K562 (cell line): ENCODE measurements at regions not wholly inside any gene's neighbourhood (a gene's known extent, or its start where the extent isn't known, plus 50 kb on each side); places are given as distances from the start of the nearest gene placed in this dataset.

Experiments used
- ATAC-seq: fragments of 200-7000 bp; cut with Tn5 transposase; 3 replicates; pipeline ENCODE4 v1.9.1; 2020; ENCODE audit warnings: moderate library complexity
- BruUV-seq: library from RNA; stranded (reverse); fragments of 400-500 nt; replicated peaks from 2 replicates; lab custom pipeline; 2021; lab: Mats Ljungman, UMichigan
- CTCF ChIA-PET: fragments of 300-600 bp; formaldehyde crosslinking; extraction: SDS; loops from one replicate; lab custom pipeline; 2021; ENCODE audit warnings: low intra/inter-chr PET ratio; lab: Yijun Ruan, JAX
- POLR2A ChIA-PET: fragments of 300-600, 350-650 bp; sonication (Branson Sonifier 250); formaldehyde crosslinking; extraction: SDS; loops from one replicate; lab custom pipeline; 2021; ENCODE audit warnings: antibody characterized with exemption, inconsistent platforms; lab: Yijun Ruan, JAX
- DNase-seq, 4 experiments: peaks; one replicate each; pipeline versions ENCODE4 v3.0.0 to v3.0.0-alpha.2; 2011 to 2018; ENCODE audit warnings: low spot score in 3 of 4, mixed read lengths in 3 of 4; ENCODE audit errors: extremely low read depth in 1 of 4
- FAIRE-seq: peaks from 2 replicates; lab custom pipeline; 2011; peaks lifted over from hg19 to GRCh38; lab: Jason Lieb, UNC
- H2AFZ ChIP-seq: 2 replicates; pipeline ENCODE4 v1.6.0; 2011; ENCODE audit warnings: low read depth, low read length, control low read depth, inconsistent platforms
- H3K27ac ChIP-seq: fragments of 200-600 bp; 3 replicates; pipeline ENCODE4 v1.8.0; 2011; ENCODE audit warnings: low read depth, mild to moderate bottlenecking, control low read depth, inconsistent platforms, low read length, moderate library complexity, mixed read lengths; ENCODE audit errors: extremely low read depth
- H3K27me3 ChIP-seq, 2 experiments: fragments of 300-600 bp in 1 of 2; 2 replicates in 1 of 2; 3 replicates in 1 of 2; pipeline versions ENCODE4 v1.6.0 to v1.8.0; 2011; ENCODE audit warnings: inconsistent platforms in 2 of 2, low read length in 2 of 2, mild to moderate bottlenecking in 1 of 2, mixed read lengths in 1 of 2, moderate library complexity in 1 of 2; ENCODE audit not compliant: control insufficient read depth in 2 of 2, insufficient read depth in 2 of 2
- H3K36me3 ChIP-seq: fragments of 300-600 bp; 3 replicates; pipeline ENCODE4 v1.8.0; 2011; ENCODE audit warnings: mild to moderate bottlenecking, low read length, inconsistent platforms; ENCODE audit not compliant: control insufficient read depth, insufficient read depth
- H3K4me1 ChIP-seq, 2 experiments: fragments of 200-600 bp in 1 of 2; replicated peaks in 1 of 2; 2 replicates in 1 of 2; 3 replicates in 1 of 2; pipeline versions ENCODE4 v1.5.1 to v1.8.0; 2011; ENCODE audit warnings: inconsistent platforms in 2 of 2, low read length in 2 of 2, mild to moderate bottlenecking in 1 of 2, mixed read lengths in 1 of 2, moderate library complexity in 1 of 2; ENCODE audit not compliant: control insufficient read depth in 2 of 2, insufficient read depth in 2 of 2
- H3K4me2 ChIP-seq: 2 replicates; pipeline ENCODE4 v1.6.1; 2011; ENCODE audit warnings: low read length, control low read depth, inconsistent platforms, mixed read lengths; ENCODE audit not compliant: insufficient read depth
- H3K4me3 ChIP-seq: fragments of 200-600 bp; sonication (generic), shearing (Covaris generic); 2 replicates; pipeline ENCODE4 v1.5.1; 2016; ENCODE audit warnings: control low read depth, inconsistent platforms
- H3K79me2 ChIP-seq: fragments of 200-600 bp; 3 replicates; pipeline ENCODE4 v1.8.0; 2011; ENCODE audit warnings: low read length, inconsistent platforms; ENCODE audit not compliant: control insufficient read depth, insufficient read depth
- H3K9ac ChIP-seq, 2 experiments: 2 replicates each; pipeline versions ENCODE4 v1.6.0 to v1.6.1; 2011; ENCODE audit warnings: low read depth in 2 of 2, low read length in 2 of 2, control low read depth in 1 of 2, inconsistent platforms in 1 of 2, mild to moderate bottlenecking in 1 of 2, mixed read lengths in 1 of 2; ENCODE audit not compliant: insufficient read depth in 1 of 2
- H3K9me1 ChIP-seq: one replicate; pipeline ENCODE4 v1.6.0; 2011; ENCODE audit warnings: inconsistent platforms, mild to moderate bottlenecking, low read length, moderate library complexity; ENCODE audit not compliant: control insufficient read depth, insufficient read depth
- H3K9me3 ChIP-seq: replicated peaks from 2 replicates; pipeline ENCODE4 v1.5.1; 2011; ENCODE audit warnings: low read depth, low read length, inconsistent platforms; ENCODE audit not compliant: control insufficient read depth, insufficient read depth
- H4K20me1 ChIP-seq: replicated peaks from 2 replicates; pipeline ENCODE4 v1.6.1; 2011; ENCODE audit warnings: low read length, inconsistent platforms, mixed read lengths; ENCODE audit not compliant: control insufficient read depth, insufficient read depth
- BRF2 ChIP-seq: IDR thresholded peaks from 3 replicates; pipeline ENCODE4 v1.6.1; 2011; ENCODE audit warnings: borderline replicate concordance, mild to moderate bottlenecking; ENCODE audit not compliant: insufficient read length, insufficient read depth
- C11orf30 ChIP-seq: fragments of 450-650 bp; IDR thresholded peaks from 2 replicates; pipeline ENCODE4 v1.6.1; 2016; ENCODE audit warnings: low read depth, mild to moderate bottlenecking
- CXXC5 ChIP-seq: fragments of 250-450 bp; sonication (Bioruptor Pico); IDR thresholded peaks from 2 replicates; pipeline ENCODE4 v1.8.0; 2022; ENCODE audit warnings: inconsistent platforms, mild to moderate bottlenecking, moderate library complexity
- JUN ChIP-seq, 2 experiments: sonication (generic) in 1 of 2; formaldehyde crosslinking in 1 of 2; IDR thresholded peaks; 2 replicates each; pipeline versions ENCODE4 v1.6.1 to v1.8.0; 2012 to 2022; ENCODE audit warnings: borderline replicate concordance in 2 of 2, mild to moderate bottlenecking in 2 of 2, improper control_type of control experiment in 1 of 2, low read depth in 1 of 2, low read length in 1 of 2, missing genetic modification reagents in 1 of 2
- MAFG ChIP-seq: fragments of 450-650 bp; conservative IDR thresholded peaks from 2 replicates; pipeline ENCODE4 v1.6.1; 2016; ENCODE audit warnings: missing genetic modification characterization, missing compliant biosample characterization
- MCM2 ChIP-seq: fragments of 450-650 bp; IDR thresholded peaks from 2 replicates; pipeline ENCODE4 v1.6.1; 2017; ENCODE audit warnings: low read depth, mild to moderate bottlenecking
- MXI1 ChIP-seq: IDR thresholded peaks from 2 replicates; pipeline ENCODE4 v1.6.1; 2011; ENCODE audit warnings: low read depth, mild to moderate bottlenecking, improper control_type of control experiment, low read length
- NFE2 ChIP-seq: IDR thresholded peaks from 2 replicates; pipeline ENCODE4 v1.6.1; 2014; ENCODE audit warnings: antibody characterized with exemption, low read depth
- NR3C1 ChIP-seq: sonication (generic); formaldehyde crosslinking; IDR thresholded peaks from 2 replicates; pipeline ENCODE4 v1.8.1; 2022; ENCODE audit warnings: missing genetic modification reagents
- POLR2G ChIP-seq: fragments of 200-400 bp; formaldehyde crosslinking; IDR thresholded peaks from 2 replicates; pipeline ENCODE4 v1.6.1; 2017; ENCODE audit warnings: low read depth, mild to moderate bottlenecking, antibody characterized with exemption, low read length, moderate library complexity
- SMARCA5 ChIP-seq: fragments of 450-650 bp; IDR thresholded peaks from 2 replicates; pipeline ENCODE4 v1.6.1; 2016
- ZEB2 ChIP-seq: fragments of 450-650 bp; IDR thresholded peaks from 2 replicates; pipeline ENCODE4 v1.6.1; 2016
- ZNF316 ChIP-seq: fragments of 450-650 bp; IDR thresholded peaks from 2 replicates; pipeline ENCODE4 v1.6.1; 2016
- ZNF408 ChIP-seq: fragments of 250-450 bp; sonication (Bioruptor Pico); IDR thresholded peaks from 2 replicates; pipeline ENCODE4 v1.4.0; 2020; ENCODE audit warnings: low read depth, mild to moderate bottlenecking, moderate library complexity
- ZNF668 ChIP-seq: fragments of 250-450 bp; sonication (Bioruptor Pico); IDR thresholded peaks from 2 replicates; pipeline ENCODE4 v1.8.0; 2022; ENCODE audit warnings: mild to moderate bottlenecking, inconsistent platforms
- ZSCAN32 ChIP-seq: fragments of 450-650 bp; formaldehyde crosslinking; IDR thresholded peaks from 2 replicates; pipeline ENCODE4 v1.4.0; 2020; ENCODE audit warnings: mild to moderate bottlenecking, moderate library complexity
- WGBS: fragments of 100-300 bp; shearing (Covaris generic); methylation state at CpG from one replicate; pipeline ENCODE4 v1.1.6; 2016; ENCODE audit warnings: low coverage, mixed read lengths; ENCODE audit not compliant: insufficient coverage; ENCODE audit errors: missing lambda C conversion rate; 5-methylcytosine and 5-hydroxymethylcytosine counted together
- in situ Hi-C: fragments of 300-500 bp; cut with MboI; formaldehyde crosslinking; loops from 4 replicates; pipeline ENCODE4 v1.15.0; 2018; ENCODE audit warnings: inconsistent platforms, mixed read lengths
- intact Hi-C: fragments of 100-400 bp; cut with micrococcal nuclease; formaldehyde crosslinking; loops from 2 replicates; pipeline ENCODE4 v1.14.2; 2022

- BruUV-seq, result no TSS peak
- DNase-seq, result no peak
- Histone ChIP-seq H3K27ac (no peak overlapping the region), H3K9ac (no peak overlapping the region), H3K4me3 (no peak overlapping the region), H3K4me1 (peaks cover 0 to 4% of the 10 kb centered on the region in 2 experiments; a peak in 3 of 5 replicates), H3K27me3 (no peaks in the 10 kb centered on the region), H3K4me2 (no peak overlapping the region), H4K20me1 (no peaks in the 10 kb centered on the region), H2AFZ (0 out of 2 replicates have a peak overlapping the region, but pooled peaks have one; percentile 1), H3K36me3 (no peaks in the 10 kb centered on the region), H3K9me1 (no peaks in the 10 kb centered on the region), H3K9me3 (no peaks in the 10 kb centered on the region), H3K79me2 (no peaks in the 10 kb centered on the region)
- TF ChIP-seq SMARCA5, result no peak
- peak; percentile 46 for TF ChIP-seq ZNF316
- FAIRE-seq, result no peak
- 67% methylated on average over 2 of the region's 2 CpGs for WGBS
- intact Hi-C loops, result no loop called here
- ATAC-seq, result 0 out of 3 replicates have a peak, but pooled peaks have one; percentile 29
- ChIA-PET CTCF (no interaction called here), POLR2A (interaction anchor here (1.0 kb wide), 1 partner anchor 10 kb away, joined by 4 read pairs; no protein-coding TSS in a partner anchor)
- in situ Hi-C loops, result no loop called here
These were observed 127.8 kb upstream of the FAT1 start for GRCh38 chr4:186851291-186852072.

- FAIRE-seq (no peak), DNase-seq (no peak), ATAC-seq (peak; percentile 67)
- ChIA-PET CTCF (no interaction called here), POLR2A (no interaction called here)
- no peaks in the 10 kb centered on the region for H3K27me3 ChIP-seq
- H3K4me2 ChIP-seq, result no peak overlapping the region
- H3K4me3 ChIP-seq, result no peak overlapping the region
- in situ Hi-C loops, result no loop called here
- H2AFZ ChIP-seq, result 0 out of 2 replicates have a peak overlapping the region, but pooled peaks have one; percentile 1
- no peaks in the 10 kb centered on the region for H3K79me2 ChIP-seq
- intact Hi-C loops, result no loop called here
- no peaks in the 10 kb centered on the region; a peak in 1 of 5 replicates for H3K4me1 ChIP-seq
- no peak overlapping the region for H3K9ac ChIP-seq
- H3K36me3 ChIP-seq, result no peaks in the 10 kb centered on the region
- no peaks in the 10 kb centered on the region for H3K9me1 ChIP-seq
- no peaks in the 10 kb centered on the region for H3K9me3 ChIP-seq
- H4K20me1 ChIP-seq, result no peaks in the 10 kb centered on the region
- H3K27ac ChIP-seq, result no peak overlapping the region
- 34% methylated on average over 2 of the region's 2 CpGs for WGBS
- BruUV-seq, result no TSS peak
- no peak for TF ChIP-seq JUN (IDR thresholded peaks at IDR 0.05; ENCODE audit: borderline replicate concordance, low read depth, low read length)
- TF ChIP-seq JUN (CRISPR knock-in tag; IDR thresholded peaks at IDR 0.05; ENCODE audit: borderline replicate concordance), result no peak
- no peak for TF ChIP-seq NR3C1
- TF ChIP-seq ZNF668 (CRISPR knock-in tag), result no peak
- no peak for TF ChIP-seq MCM2
- TF ChIP-seq POLR2G, result no peak
- TF ChIP-seq MAFG (tag), result peak; percentile 84
- TF ChIP-seq ZEB2, result no peak
- TF ChIP-seq ZSCAN32, result no peak
- no peak for TF ChIP-seq ZNF408 (CRISPR knock-in tag)
- no peak for TF ChIP-seq MXI1
- no peak for TF ChIP-seq BRF2
- TF ChIP-seq C11orf30, result peak; percentile 93
- no peak for TF ChIP-seq CXXC5 (CRISPR knock-in tag)
- TF ChIP-seq NFE2, result peak; percentile 31; the same call in 1 of the 2 replicates
These were observed 128.4 kb upstream of the FAT1 start for GRCh38 chr4:186852073-186852420.
